Activated B cell treated with CpG ODN at 0.5 μM for 24 hours (primary cell): ENCODE measurements at regions not wholly inside any gene's neighbourhood (a gene's known extent, or its start where the extent isn't known, plus 50 kb on each side); places are given as distances from the start of the nearest gene placed in this dataset.

Source experiments
- ATAC-seq: fragments of 200-7000 bp; cut with Tn5 transposase; one replicate; pipeline ENCODE4 v1.10.0; 2021; ENCODE audit warnings: low read depth, mild to moderate bottlenecking, moderate library complexity
- CTCF ChIA-PET: fragments of 350-600 bp; sonication (Branson Sonifier 250); formaldehyde crosslinking; loops from one replicate; lab custom pipeline; 2021; ENCODE audit warnings: antibody characterized with exemption; lab: Charles Lee
- POLR2A ChIA-PET: fragments of 350-600 bp; sonication (Branson Sonifier 250); formaldehyde crosslinking; loops from one replicate; lab custom pipeline; 2021; ENCODE audit warnings: antibody characterized with exemption; lab: Charles Lee
- DNase-seq: peaks from one replicate; pipeline ENCODE4 v3.0.0; 2022
- H3K27ac Mint-ChIP-seq: one replicate; pipeline ENCODE4 v1.8.0; 2020; ENCODE audit warnings: mixed read lengths
- H3K27me3 Mint-ChIP-seq: one replicate; pipeline ENCODE4 v1.8.0; 2021; ENCODE audit warnings: mixed read lengths
- H3K36me3 Mint-ChIP-seq: one replicate; pipeline ENCODE4 v1.8.0; 2021; ENCODE audit warnings: low read depth, mixed read lengths
- H3K4me1 Mint-ChIP-seq: one replicate; pipeline ENCODE4 v1.8.0; 2021; ENCODE audit warnings: mixed read lengths
- H3K4me3 Mint-ChIP-seq: one replicate; pipeline ENCODE4 v1.8.0; 2020; ENCODE audit warnings: mild to moderate bottlenecking, mixed read lengths
- H3K9me3 Mint-ChIP-seq: one replicate; pipeline ENCODE4 v1.8.0; 2020; ENCODE audit warnings: mixed read lengths
- CTCF ChIP-seq: fragments of 200-600 bp; IDR thresholded peaks from one replicate; pipeline ENCODE4 v1.8.0; 2022; ENCODE audit warnings: antibody characterized with exemption, mild to moderate bottlenecking
- intact Hi-C: fragments of 100-400 bp; cut with micrococcal nuclease; formaldehyde crosslinking; loops from one replicate; pipeline ENCODE4 v1.15.1; 2024

DNA sequence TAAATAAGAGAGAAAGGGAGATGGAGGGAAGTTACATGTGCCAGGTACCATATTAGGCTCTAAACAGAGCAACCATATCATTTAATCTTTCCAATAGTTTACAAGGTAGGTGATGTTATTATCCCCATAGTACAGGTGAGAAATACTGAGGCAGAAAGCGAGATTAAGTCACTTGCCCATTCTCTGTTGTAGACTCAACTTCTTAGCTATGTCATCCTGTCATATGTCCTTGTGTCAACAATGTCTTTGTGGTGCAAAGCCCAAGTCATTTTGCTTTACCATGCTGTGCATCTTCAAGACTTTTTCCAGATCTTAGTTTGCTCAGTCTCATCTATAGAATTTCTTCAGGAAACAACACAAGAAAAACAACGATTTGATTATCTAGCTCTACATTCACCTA lies 205.0 kb upstream of the E2F8 start:
- H3K4me1 Mint-ChIP-seq, result peaks cover 12% of the 10 kb centered on the region
- ATAC-seq (no peak), DNase-seq (no peak)
- H3K27me3 Mint-ChIP-seq, result no peaks in the 10 kb centered on the region
- no peaks in the 10 kb centered on the region for H3K36me3 Mint-ChIP-seq
- H3K27ac Mint-ChIP-seq, result no peak overlapping the region
- no peak overlapping the region for H3K4me3 Mint-ChIP-seq
- CTCF ChIA-PET, result no interaction called here
- H3K9me3 Mint-ChIP-seq, result no peaks in the 10 kb centered on the region
- TF ChIP-seq CTCF, result no peak
- intact Hi-C loops, result no loop called here
- POLR2A ChIA-PET, result no interaction called here

DNA sequence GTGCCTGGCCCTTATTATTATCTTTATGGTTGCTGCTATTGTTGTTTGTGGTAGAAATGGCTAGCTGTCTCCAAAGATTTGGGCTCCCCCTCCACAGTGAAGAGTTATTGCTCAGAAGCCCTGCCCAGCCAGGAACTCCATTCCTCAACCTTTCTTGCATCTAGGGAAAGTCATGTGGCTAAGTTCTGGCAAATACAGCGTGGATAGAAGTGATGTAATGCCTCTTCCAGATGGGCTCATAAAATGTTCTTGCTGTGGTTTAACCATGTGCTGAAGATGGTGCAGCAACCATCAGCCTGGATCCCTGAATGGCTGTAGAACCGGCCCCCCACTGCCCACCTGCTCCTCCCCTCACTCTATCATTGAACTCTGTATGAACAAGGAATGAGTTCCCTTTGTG lies 203.5 kb upstream of the E2F8 start:
- H3K27ac Mint-ChIP-seq, result no peak overlapping the region
- TF ChIP-seq CTCF, result no peak
- H3K36me3 Mint-ChIP-seq, result no peaks in the 10 kb centered on the region
- ChIA-PET POLR2A (no interaction called here), CTCF (no interaction called here)
- peaks cover 12% of the 10 kb centered on the region for H3K4me1 Mint-ChIP-seq
- H3K9me3 Mint-ChIP-seq, result no peaks in the 10 kb centered on the region
- intact Hi-C loops, result no loop called here
- no peaks in the 10 kb centered on the region for H3K27me3 Mint-ChIP-seq
- no peak for DNase-seq
- no peak overlapping the region for H3K4me3 Mint-ChIP-seq
- no peak for ATAC-seq

- ChIA-PET CTCF (no interaction called here), POLR2A (no interaction called here)
- H3K9me3 Mint-ChIP-seq, result no peaks in the 10 kb centered on the region
- no peak overlapping the region for H3K27ac Mint-ChIP-seq
- peaks cover 12% of the 10 kb centered on the region for H3K4me1 Mint-ChIP-seq
- intact Hi-C loops, result no loop called here
- ATAC-seq (peak; percentile 49), DNase-seq (no peak)
- no peak overlapping the region for H3K4me3 Mint-ChIP-seq
- no peaks in the 10 kb centered on the region for H3K27me3 Mint-ChIP-seq
- H3K36me3 Mint-ChIP-seq, result no peaks in the 10 kb centered on the region
- TF ChIP-seq CTCF, result no peak
These were observed 201.8 kb upstream of the E2F8 start for GRCh38 chr11:19442554-19442910.

GRCh38 chr11:19441752-19442553 lies 201.2 kb upstream of the E2F8 start:
- intact Hi-C loops, result no loop called here
- Mint-ChIP-seq H3K27me3 (no peaks in the 10 kb centered on the region), H3K4me1 (peaks cover 12% of the 10 kb centered on the region), H3K9me3 (no peaks in the 10 kb centered on the region), H3K27ac (no peak overlapping the region), H3K4me3 (no peak overlapping the region), H3K36me3 (no peaks in the 10 kb centered on the region)
- TF ChIP-seq CTCF, result no peak
- DNase-seq (no peak), ATAC-seq (peak; percentile 85)
- CTCF ChIA-PET, result no interaction called here
- POLR2A ChIA-PET, result no interaction called here

GRCh38 chr11:19441288-19441687 lies 200.5 kb upstream of the E2F8 start:
- ATAC-seq, result no peak
- DNase-seq, result no peak
- Mint-ChIP-seq H3K9me3 (no peaks in the 10 kb centered on the region), H3K27ac (no peak overlapping the region), H3K27me3 (no peaks in the 10 kb centered on the region), H3K4me1 (peaks cover 15% of the 10 kb centered on the region), H3K4me3 (no peak overlapping the region), H3K36me3 (no peaks in the 10 kb centered on the region)
- TF ChIP-seq CTCF, result no peak
- POLR2A ChIA-PET, result no interaction called here
- intact Hi-C loops, result no loop called here
- CTCF ChIA-PET, result no interaction called here
